ENCODE measurements at regions not wholly inside any gene's neighbourhood (a gene's known extent, or its start where the extent isn't known, plus 50 kb on each side); places are given as distances from the start of the nearest gene placed in this dataset.

DNA sequence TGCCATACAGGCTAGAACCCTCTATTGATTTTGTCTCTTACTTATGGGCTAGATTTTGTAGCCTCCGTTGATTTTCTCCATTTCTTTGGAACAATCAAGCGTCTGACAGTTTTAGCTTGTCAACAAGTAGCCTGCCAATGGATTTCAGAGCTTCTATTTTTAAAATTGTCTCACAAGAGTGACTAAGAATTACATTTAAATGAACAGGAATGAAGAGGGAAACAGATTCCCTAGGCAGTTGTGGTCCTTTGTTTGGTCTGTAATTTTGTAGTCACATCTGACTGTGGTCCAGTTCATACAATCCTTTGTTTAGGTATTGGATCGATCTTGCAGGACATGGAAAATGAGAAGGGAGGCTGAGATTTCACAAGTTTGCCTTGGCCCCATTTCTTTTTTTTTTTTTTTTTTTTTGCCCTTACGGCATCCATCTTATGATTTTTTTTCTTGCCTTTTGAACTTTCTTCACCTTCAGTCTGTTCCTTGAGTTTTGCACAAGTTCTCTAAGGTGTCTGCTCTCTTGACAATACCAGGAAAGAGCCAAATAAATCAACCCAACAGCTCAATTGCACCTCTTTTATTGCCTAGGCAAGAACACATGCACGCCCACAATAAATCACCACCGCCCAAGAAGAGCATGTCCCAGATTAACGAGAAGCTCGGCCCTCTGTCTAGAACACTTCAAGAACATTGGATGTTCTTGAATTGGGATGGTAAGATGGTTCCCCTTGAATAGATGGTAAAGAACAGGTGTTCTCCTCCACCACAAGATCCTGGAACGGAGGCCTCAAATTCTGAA, 86.5 kb upstream of the EGFL6 start:
- no peak for TF ChIP-seq TCF7L2 (IDR thresholded peaks at IDR 0.05; ENCODE audit: borderline replicate concordance, extremely low read depth, insufficient read depth, insufficient read length)
- TF ChIP-seq, protein P1, sequence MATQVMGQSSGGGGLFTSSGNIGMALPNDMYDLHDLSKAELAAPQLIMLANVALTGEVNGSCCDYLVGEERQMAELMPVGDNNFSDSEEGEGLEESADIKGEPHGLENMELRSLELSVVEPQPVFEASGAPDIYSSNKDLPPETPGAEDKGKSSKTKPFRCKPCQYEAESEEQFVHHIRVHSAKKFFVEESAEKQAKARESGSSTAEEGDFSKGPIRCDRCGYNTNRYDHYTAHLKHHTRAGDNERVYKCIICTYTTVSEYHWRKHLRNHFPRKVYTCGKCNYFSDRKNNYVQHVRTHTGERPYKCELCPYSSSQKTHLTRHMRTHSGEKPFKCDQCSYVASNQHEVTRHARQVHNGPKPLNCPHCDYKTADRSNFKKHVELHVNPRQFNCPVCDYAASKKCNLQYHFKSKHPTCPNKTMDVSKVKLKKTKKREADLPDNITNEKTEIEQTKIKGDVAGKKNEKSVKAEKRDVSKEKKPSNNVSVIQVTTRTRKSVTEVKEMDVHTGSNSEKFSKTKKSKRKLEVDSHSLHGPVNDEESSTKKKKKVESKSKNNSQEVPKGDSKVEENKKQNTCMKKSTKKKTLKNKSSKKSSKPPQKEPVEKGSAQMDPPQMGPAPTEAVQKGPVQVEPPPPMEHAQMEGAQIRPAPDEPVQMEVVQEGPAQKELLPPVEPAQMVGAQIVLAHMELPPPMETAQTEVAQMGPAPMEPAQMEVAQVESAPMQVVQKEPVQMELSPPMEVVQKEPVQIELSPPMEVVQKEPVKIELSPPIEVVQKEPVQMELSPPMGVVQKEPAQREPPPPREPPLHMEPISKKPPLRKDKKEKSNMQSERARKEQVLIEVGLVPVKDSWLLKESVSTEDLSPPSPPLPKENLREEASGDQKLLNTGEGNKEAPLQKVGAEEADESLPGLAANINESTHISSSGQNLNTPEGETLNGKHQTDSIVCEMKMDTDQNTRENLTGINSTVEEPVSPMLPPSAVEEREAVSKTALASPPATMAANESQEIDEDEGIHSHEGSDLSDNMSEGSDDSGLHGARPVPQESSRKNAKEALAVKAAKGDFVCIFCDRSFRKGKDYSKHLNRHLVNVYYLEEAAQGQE (IDR thresholded peaks at IDR 0.05; ENCODE audit: low read depth), result no peak
